ENCODE measurements at regions not wholly inside any gene's neighbourhood (a gene's known extent, or its start where the extent isn't known, plus 50 kb on each side); places are given as distances from the start of the nearest gene placed in this dataset.

- Histone ChIP-seq H3K4me3 (replicated peaks; ENCODE audit: insufficient read depth, low read length) (no peak overlapping the region), H3K27ac (replicated peaks) (no peak overlapping the region), H3K27me3 (ENCODE audit: insufficient read depth, poor library complexity, severe bottlenecking) (no peaks in the 10 kb centered on the region)
- TF ChIP-seq CTCF (IDR thresholded peaks at IDR 0.05; ENCODE audit: insufficient read depth, low read length) (no peak), SPI1 (IDR thresholded peaks at IDR 0.05; ENCODE audit: borderline replicate concordance, low read depth) (no peak), GABPA (IDR thresholded peaks at IDR 0.05; ENCODE audit: low read depth) (no peak), POLR2AphosphoS5 (IDR thresholded peaks at IDR 0.05; ENCODE audit: low read depth) (no peak)
- TF ChIP-seq, protein P1, sequence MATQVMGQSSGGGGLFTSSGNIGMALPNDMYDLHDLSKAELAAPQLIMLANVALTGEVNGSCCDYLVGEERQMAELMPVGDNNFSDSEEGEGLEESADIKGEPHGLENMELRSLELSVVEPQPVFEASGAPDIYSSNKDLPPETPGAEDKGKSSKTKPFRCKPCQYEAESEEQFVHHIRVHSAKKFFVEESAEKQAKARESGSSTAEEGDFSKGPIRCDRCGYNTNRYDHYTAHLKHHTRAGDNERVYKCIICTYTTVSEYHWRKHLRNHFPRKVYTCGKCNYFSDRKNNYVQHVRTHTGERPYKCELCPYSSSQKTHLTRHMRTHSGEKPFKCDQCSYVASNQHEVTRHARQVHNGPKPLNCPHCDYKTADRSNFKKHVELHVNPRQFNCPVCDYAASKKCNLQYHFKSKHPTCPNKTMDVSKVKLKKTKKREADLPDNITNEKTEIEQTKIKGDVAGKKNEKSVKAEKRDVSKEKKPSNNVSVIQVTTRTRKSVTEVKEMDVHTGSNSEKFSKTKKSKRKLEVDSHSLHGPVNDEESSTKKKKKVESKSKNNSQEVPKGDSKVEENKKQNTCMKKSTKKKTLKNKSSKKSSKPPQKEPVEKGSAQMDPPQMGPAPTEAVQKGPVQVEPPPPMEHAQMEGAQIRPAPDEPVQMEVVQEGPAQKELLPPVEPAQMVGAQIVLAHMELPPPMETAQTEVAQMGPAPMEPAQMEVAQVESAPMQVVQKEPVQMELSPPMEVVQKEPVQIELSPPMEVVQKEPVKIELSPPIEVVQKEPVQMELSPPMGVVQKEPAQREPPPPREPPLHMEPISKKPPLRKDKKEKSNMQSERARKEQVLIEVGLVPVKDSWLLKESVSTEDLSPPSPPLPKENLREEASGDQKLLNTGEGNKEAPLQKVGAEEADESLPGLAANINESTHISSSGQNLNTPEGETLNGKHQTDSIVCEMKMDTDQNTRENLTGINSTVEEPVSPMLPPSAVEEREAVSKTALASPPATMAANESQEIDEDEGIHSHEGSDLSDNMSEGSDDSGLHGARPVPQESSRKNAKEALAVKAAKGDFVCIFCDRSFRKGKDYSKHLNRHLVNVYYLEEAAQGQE (IDR thresholded peaks at IDR 0.05; ENCODE audit: insufficient replicate concordance, low read depth): no peak
- no peak for DNase-seq (ENCODE audit: low read depth in 1 of 2, low spot score in 1 of 2)
Observed at GRCh38 chr11:45556851-45557707, 108.3 kb downstream of the CHST1 start.

DNA sequence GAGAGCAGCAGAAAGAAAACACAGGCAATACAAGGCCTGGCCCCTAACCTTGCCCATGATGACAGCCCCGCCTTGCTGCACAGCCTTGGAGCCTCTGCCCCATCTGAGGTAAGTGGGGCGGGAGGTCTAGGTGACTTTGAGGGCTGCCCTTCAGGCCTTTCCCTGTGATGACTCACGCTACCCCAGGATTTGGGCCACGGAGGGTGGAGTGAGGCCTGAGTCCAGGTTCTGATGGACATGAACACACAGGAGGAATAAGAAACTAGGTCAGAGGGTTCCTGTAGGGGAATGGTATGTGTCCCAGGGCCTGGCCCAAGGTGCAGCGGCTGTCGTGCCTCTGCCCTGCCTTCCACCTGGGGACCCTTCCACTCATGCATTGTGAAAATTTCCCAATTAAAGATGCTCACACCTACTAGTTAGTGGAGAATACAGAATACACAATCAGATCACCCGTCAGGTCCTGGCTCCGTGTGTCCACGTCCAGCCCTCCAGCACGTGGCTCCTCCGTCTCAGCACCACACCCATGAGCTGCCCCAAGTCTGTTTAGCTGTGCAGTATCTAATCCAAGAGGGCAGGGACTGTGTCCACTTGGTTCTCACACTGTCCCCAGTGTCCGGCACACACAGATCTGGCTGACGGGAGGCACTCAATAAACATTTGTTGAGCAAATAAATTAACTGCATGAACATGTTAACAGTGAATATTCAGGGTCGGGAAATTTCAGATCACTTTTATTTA is 111.0 kb downstream of the CHST1 start:
- no peak for DNase-seq (ENCODE audit: low read depth in 1 of 2, low spot score in 1 of 2)
- Histone ChIP-seq H3K27me3 (ENCODE audit: insufficient read depth, poor library complexity, severe bottlenecking) (no peaks in the 10 kb centered on the region), H3K27ac (replicated peaks) (no peak overlapping the region), H3K4me3 (replicated peaks; ENCODE audit: insufficient read depth, low read length) (no peak overlapping the region)
- TF ChIP-seq POLR2AphosphoS5 (IDR thresholded peaks at IDR 0.05; ENCODE audit: low read depth) (no peak), GABPA (IDR thresholded peaks at IDR 0.05; ENCODE audit: low read depth) (no peak), CTCF (IDR thresholded peaks at IDR 0.05; ENCODE audit: insufficient read depth, low read length) (no peak), SPI1 (IDR thresholded peaks at IDR 0.05; ENCODE audit: borderline replicate concordance, low read depth) (no peak)
- TF ChIP-seq, protein P1 (IDR thresholded peaks at IDR 0.05; ENCODE audit: insufficient replicate concordance, low read depth): no peak

GRCh38 chr11:45553383-45553936 is 112.0 kb downstream of the CHST1 start:
- TF ChIP-seq SPI1 (IDR thresholded peaks at IDR 0.05; ENCODE audit: borderline replicate concordance, low read depth) (no peak), CTCF (IDR thresholded peaks at IDR 0.05; ENCODE audit: insufficient read depth, low read length) (no peak), GABPA (IDR thresholded peaks at IDR 0.05; ENCODE audit: low read depth) (no peak), POLR2AphosphoS5 (IDR thresholded peaks at IDR 0.05; ENCODE audit: low read depth) (no peak)
- TF ChIP-seq, protein P1 (IDR thresholded peaks at IDR 0.05; ENCODE audit: insufficient replicate concordance, low read depth): no peak
- H3K27me3 ChIP-seq (ENCODE audit: insufficient read depth, poor library complexity, severe bottlenecking): no peaks in the 10 kb centered on the region
- DNase-seq (ENCODE audit: low read depth in 1 of 2, low spot score in 1 of 2): no peak
- no peak overlapping the region for H3K27ac ChIP-seq (replicated peaks)
- no peak overlapping the region for H3K4me3 ChIP-seq (replicated peaks; ENCODE audit: insufficient read depth, low read length)

All from HL-60 (cell line).